GM10266 (cell line): ENCODE measurements at regions not wholly inside any gene's neighbourhood (a gene's known extent, or its start where the extent isn't known, plus 50 kb on each side); places are given as distances from the start of the nearest gene placed in this dataset.

Source experiments
- DNase-seq: peaks from one replicate; pipeline ENCODE4 v3.0.0; 2012; ENCODE audit errors: extremely low spot score
- TF ChIP-seq, protein P1 (sequence below): IDR thresholded peaks from 2 replicates; pipeline ENCODE4 v1.5.1; 2012; ENCODE audit warnings: mild to moderate bottlenecking, low read depth; ENCODE audit not compliant: control insufficient read depth, insufficient read depth; ENCODE audit errors: missing control alignments

DNA sequence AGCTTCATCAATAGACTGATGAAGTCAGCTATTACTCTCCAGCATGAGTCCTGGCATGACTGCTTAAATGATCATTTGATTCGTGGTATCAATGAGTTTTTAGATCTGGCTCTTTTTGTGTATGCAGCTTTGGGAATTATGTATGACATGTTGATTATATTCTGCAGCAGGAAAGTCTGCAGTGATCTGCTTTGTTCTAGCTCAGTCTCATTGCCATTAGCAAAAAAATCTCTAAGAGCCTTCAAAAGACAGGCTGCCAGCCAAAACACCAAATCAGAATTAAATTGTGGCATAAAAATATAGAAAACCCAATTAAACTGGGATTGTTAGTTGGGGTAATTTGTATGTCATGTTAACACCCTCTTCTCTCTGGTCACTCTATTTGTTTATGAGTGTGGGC, 1021.0 kb upstream of the SEMA6D start:
- TF ChIP-seq, protein P1, sequence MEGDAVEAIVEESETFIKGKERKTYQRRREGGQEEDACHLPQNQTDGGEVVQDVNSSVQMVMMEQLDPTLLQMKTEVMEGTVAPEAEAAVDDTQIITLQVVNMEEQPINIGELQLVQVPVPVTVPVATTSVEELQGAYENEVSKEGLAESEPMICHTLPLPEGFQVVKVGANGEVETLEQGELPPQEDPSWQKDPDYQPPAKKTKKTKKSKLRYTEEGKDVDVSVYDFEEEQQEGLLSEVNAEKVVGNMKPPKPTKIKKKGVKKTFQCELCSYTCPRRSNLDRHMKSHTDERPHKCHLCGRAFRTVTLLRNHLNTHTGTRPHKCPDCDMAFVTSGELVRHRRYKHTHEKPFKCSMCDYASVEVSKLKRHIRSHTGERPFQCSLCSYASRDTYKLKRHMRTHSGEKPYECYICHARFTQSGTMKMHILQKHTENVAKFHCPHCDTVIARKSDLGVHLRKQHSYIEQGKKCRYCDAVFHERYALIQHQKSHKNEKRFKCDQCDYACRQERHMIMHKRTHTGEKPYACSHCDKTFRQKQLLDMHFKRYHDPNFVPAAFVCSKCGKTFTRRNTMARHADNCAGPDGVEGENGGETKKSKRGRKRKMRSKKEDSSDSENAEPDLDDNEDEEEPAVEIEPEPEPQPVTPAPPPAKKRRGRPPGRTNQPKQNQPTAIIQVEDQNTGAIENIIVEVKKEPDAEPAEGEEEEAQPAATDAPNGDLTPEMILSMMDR: no peak
- DNase-seq: no peak

DNA sequence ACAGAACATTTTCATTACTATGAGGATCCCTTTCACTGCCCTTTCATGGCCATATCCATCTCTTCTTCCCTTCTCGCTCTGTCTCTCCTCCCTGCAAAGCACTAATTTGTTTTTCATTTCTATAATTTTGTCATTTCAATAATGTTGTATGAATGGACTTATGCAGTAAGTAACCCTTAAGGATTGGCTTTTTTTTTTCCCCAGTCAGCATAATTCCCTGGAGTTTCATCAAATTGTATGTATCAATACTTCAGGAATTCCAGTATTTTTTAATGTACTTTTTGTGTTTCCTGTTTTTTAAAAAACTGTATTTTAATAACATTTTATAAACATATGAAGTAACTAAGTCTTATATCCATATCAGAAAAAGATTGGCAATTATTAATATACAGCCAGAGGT, 1016.0 kb upstream of the SEMA6D start:
- no peak for DNase-seq
- TF ChIP-seq, protein P1: no peak

DNA sequence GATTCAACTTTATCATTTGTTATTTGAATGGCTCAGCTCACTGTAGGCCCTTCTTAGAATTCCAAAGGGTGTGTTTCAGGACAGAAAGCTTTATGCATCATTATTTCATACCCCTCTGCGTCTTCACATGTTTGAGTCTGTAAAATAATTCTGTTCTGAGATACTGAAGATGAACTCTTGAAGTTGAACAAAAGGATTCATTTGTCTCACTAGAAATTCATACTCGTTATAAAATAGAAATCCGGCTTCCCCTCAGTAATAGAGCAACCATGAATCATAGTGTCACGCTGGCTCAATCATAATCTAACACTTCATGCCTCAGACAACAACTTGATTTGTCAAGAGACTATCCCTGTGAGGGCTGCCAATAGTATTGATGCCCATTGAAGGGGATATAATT, 1015.4 kb upstream of the SEMA6D start:
- TF ChIP-seq, protein P1: no peak
- DNase-seq: no peak

DNA sequence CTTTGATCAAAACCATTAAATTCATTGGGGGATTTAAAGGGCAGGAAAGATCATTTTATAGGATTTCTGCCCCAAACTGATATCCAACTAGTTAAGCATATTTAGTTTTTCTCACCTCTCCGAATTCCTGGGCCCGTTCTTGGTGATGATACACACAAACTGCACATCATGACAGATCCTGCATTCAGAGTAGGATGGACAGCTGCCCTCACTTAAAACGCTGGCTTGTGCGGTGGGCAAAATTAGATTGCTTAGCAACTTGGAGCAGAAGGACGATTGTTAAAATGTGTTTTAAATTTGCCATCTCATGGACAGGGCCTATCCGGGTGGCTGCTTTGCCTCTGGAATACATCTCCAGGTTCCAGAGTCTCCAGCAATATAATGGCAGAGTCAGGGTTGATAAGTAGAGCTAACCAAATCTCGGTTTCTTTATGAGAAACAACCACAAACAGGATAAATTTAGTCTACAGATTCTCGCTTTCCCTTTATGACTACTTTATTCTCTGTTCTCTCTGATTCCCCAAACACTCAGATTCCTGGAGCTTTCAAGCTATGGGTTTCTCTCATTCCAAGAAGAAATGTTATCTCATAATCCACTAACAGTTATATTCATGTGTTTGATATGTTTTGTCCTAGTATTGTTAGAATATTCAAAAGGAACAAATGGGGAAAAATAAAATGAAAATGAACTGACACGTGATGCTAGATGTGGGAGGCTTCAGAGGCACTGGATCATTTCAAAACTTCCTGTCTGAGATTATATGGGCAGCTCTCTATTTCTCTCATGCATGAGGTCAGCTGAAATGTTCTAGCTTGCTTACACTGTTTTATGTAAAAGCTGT, 1014.1 kb upstream of the SEMA6D start:
- DNase-seq: peak; percentile 8
- TF ChIP-seq, protein P1: no peak

DNA sequence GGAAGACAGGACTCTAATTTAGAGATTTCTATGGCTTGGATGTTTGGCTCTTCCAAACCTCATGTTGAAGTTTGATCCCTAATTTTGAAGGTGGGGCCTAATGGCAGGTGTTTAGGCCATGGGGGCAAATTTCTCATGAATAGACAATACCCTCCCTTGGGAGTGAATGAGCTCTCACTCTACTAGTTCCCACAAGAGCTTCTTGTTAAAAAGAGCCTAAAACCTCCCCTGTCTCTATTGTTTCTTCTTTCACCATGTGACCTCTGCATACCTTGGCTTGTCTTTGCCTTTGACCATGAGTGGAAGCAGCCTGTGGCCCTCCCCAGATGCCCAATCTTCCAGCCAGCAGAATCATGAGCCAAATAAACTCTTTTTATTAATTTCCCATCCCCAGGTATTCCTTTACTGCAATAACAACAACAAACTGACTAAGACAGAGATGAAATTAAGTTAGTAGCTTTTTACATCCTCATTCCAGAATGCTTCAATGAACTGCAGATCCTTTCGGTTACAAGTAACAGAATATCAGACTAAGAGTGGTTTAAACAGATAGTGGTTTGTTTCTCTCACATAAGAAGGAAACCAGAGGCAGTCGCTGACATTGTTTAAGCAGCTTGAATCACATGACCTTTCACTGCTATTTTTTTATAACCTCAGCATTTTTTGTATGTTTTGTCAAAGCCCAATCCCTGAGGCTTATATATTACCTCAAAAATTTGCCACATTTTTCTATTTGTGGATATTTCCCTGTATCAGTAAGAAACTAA, 1013.3 kb upstream of the SEMA6D start:
- TF ChIP-seq, protein P1: no peak
- DNase-seq: no peak

DNA sequence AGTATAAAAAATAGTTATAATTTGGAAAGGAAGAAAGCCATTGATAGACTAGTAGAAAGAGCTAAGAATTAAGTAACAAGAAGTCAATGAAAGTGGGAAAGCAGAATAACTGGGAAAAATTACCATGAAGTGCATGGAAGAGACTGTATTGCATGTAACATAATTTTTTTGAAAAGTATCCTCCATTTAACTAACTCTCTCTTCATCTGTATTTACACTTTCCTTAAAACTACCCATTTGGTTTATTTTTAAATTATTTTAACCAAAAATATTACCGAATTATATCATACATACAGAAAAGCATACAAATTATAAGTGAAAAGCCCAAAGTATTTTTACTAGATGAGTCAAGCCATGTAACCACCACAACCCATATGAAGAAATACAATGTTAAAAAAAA, 1009.9 kb upstream of the SEMA6D start:
- DNase-seq: no peak
- TF ChIP-seq, protein P1: no peak

DNA sequence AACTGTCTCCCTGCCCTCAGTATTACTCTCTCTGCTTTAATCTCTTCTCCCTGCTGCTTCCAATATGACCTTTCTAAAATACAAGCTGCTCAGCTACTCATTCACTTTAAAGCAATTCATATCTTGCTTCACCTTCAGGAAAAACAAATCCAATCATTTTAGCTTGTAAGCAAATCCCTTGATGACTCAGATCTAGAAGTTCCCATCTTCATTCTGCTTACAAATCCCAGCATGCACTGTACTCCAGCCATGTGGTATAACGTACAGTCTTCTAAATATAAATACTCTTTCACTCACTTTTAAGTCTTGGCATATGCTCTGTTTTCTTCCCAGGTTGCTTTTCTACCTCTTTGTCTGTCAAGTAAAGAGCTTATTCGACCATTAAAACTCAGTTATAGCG, 1009.1 kb upstream of the SEMA6D start:
- TF ChIP-seq, protein P1: no peak
- DNase-seq: no peak
